GM18511 (cell line): ENCODE measurements at regions not wholly inside any gene's neighbourhood (a gene's known extent, or its start where the extent isn't known, plus 50 kb on each side); places are given as distances from the start of the nearest gene placed in this dataset.

ENCODE experiments used
- ATAC-seq: cut with Tn5 transposase; IDR thresholded peaks from one replicate; pipeline ENCODE4 v1.9.1; 2021; ENCODE audit warnings: mild to moderate bottlenecking, moderate library complexity; ENCODE audit not compliant: unreplicated experiment

- no peak for ATAC-seq
Measured at GRCh38 chr1:209400351-209401220, 182.9 kb upstream of the CAMK1G start.

GRCh38 chr1:209402697-209403096, 180.8 kb upstream of the CAMK1G start:
- no peak for ATAC-seq

DNA sequence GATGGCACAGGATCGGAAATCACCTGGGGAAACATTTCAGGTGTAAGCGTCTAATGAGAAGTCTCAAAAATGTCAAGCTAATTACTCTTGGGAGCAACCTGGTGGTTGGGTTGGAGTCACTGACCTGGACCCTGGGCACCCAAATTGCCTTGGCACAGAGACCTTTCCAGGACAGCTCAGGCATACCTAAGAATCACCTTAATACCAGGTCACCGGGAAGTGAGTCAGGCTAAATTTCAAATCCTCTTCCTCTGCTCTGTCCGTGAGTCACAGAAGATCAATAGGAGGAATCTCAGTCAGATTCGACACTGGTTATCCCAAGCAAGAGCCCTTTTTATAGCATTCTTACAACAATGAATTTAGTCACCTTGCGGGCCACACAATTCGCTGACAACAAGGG, 179.6 kb upstream of the CAMK1G start:
- ATAC-seq: no peak

DNA sequence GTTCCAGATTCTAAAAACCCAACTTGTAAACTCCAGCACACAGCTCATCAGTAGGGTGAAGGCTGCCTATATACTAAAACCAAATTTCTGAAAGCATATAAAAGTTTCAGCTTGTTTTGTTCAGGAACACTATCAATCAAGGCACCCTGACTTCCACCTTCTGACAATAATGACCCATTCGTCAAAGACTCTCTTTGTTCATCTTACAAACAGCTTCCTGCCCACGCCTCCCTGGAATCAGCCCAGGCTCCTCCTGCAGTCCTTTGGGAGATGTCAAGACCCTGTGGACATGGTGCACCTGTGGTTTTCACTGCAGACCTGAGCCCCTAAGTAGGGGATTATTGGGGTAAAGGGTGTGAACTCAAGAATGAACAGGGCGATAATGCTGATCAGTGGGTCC, 178.9 kb upstream of the CAMK1G start:
- no peak for ATAC-seq

- ATAC-seq: no peak
Measured at GRCh38 chr1:209405183-209405814, 178.2 kb upstream of the CAMK1G start.

- ATAC-seq: no peak
Measured at GRCh38 chr1:209406168-209406567, 177.3 kb upstream of the CAMK1G start.

DNA sequence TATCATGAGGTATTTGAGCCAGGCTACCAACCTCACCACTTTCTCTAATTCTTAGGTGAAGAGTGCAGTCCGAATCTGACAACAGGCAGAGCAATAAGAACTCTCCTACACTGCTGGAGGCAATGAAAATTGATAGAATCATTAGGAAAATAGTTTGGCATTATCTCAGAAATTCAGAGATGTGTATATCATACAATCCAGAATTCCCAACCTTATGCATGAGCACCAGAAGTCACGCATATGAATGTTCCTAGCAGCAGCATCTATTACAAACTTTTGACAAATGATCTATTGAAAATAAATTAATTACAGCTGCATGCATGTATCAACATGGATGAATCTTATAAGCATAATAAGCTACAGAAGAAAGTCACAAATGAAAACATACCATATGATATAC, 176.9 kb upstream of the CAMK1G start:
- ATAC-seq: no peak

DNA sequence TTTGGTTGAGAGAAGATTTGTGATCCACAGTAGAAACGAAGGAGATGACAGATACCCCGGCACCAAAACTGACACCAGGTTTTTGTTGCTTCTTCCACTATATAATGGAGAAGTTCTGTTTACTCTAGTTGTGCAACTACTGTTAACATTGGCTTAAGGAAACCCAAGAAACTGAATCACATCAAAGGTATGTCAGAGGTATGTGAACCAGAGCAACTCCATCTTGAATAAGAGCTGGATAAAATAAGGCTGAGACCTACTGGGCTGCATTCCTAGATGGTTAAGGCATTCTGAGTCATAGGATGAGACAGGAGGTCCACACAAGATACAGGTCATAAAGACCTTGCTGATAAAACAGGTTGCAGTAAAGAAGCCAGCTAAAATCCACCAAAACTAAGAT, 173.7 kb upstream of the CAMK1G start:
- ATAC-seq: no peak

- no peak for ATAC-seq
Measured at GRCh38 chr1:209411491-209411929, 172.0 kb upstream of the CAMK1G start.

DNA sequence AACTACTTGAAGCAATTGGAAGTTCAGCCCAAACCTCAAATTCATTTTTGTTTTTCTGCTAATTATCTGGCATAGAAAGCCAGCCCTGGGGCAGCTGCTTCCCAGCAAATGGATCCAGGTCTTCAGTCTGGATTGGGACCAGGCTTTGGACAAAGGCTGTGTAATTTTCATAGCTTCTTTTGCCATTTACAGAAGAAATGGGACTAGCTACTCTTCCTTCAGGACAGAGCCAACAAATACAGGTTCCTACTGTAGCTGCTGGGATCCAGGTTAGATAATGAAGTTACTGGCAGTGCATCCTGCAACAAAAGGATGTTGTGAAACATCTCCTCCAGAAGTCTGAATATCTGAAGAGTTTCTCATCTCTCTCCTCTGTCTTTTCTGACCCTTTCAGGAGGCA, 171.5 kb upstream of the CAMK1G start:
- no peak for ATAC-seq

DNA sequence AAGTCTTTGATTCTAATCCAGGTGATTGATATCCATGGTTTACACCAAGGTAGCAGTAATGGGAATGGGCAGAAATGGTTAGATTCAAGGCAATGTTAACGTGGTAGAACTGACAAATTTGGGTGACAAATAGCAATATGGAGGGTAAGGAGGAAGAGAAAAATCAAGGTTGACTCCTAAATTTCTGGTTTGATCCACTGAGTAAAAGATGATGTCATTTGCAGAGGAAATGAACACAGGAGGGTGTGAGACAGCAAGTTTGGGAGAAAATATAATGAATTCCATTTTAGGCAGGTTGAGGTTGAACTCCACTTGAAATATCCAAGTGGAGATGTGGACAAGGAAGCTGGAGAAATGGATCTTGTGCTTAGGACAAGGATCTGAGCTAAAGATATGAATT, 170.9 kb upstream of the CAMK1G start:
- ATAC-seq: no peak

GRCh38 chr1:209413062-209413461, 170.5 kb upstream of the CAMK1G start:
- ATAC-seq: no peak

- no peak for ATAC-seq
Measured at GRCh38 chr1:209414803-209415329, 168.6 kb upstream of the CAMK1G start.

- ATAC-seq: no peak
Measured at GRCh38 chr1:209416039-209416438, 167.5 kb upstream of the CAMK1G start.

- ATAC-seq: no peak
Measured at GRCh38 chr1:209416716-209417115, 166.8 kb upstream of the CAMK1G start.

- no peak for ATAC-seq
Measured at GRCh38 chr1:209417761-209418160, 165.8 kb upstream of the CAMK1G start.

GRCh38 chr1:209420276-209420675, 163.2 kb upstream of the CAMK1G start:
- ATAC-seq: no peak

DNA sequence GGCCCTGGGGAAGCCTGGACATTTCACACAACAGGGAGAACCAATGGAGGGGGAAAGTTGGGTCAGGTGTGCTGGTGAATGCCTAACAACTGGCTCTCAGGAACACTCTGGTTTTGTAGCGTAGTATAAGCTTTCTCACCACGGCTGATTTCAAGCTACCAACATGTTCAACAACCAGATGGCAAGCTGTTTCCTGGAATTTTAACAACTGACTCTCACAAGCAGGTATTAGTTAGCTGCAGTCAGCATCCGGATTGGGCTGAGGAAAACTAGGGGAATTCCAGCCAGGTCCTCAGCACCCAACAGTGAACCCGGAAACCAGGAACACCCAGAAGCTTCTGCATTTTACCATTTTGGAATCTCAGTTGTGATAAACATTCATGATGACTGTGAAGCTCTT, 162.3 kb upstream of the CAMK1G start:
- ATAC-seq: no peak

DNA sequence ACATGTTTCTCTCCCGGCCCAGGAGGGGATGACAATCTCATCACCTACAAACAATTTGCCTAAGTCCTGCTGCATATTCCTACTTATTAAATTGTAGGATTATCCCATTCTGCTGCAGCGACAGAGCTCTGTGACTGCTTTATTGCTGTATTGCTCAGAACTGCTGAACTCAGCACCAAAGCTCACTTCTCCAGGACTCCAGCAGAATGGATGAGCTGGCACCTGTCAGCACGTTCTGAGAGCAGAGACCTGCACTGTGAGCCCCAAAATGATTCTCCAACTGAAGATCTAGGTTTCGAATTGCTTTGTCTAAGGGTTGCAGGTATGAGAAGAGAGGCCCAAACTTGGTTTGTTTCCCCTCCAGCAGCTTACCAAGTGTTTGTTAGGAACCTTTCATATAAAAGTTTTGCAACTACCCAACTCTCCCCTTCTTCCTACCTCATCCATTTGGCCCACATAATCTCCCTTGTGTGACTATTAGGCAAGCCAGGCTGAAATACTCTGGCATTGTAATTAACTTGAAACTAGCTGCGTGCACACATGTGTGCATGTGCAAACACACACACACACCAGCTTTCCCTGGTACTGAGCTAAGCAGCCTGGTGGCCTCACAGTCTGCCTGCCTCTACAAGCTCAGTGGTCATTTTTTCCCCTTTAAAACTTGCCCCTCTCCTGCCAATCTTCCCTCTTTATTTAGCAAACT, 161.4 kb upstream of the CAMK1G start:
- no peak for ATAC-seq

GRCh38 chr1:209425959-209426358, 157.6 kb upstream of the CAMK1G start:
- ATAC-seq: no peak

- no peak for ATAC-seq
Measured at GRCh38 chr1:209427277-209427676, 156.2 kb upstream of the CAMK1G start.

DNA sequence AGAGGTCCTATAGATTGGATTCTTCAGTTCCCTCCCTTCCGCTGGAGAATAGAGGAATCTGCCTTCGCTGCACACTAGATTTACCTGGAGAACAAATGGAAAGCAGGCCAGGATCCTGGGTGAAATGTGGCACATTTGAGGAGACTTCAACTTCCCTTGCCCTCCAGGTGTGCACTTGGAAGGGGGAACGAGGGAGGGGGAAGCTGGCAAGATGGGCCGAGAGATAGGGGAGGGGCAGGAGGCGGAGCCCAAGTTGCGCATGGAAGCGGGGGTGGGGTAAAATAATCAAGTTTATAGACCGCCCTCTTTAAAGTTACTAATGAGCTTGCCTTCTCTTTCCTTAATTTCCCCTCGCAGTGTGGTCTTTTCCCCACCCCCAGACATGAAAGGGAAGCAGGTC, 155.7 kb upstream of the CAMK1G start:
- no peak for ATAC-seq
